ENCODE measurements at regions not wholly inside any gene's neighbourhood (a gene's known extent, or its start where the extent isn't known, plus 50 kb on each side); places are given as distances from the start of the nearest gene placed in this dataset.

- no TSS peak for BruUV-seq (replicated peaks)
- Histone ChIP-seq H3K27me3 (ENCODE audit: control insufficient read depth, insufficient read depth, low read length) (no peaks in the 10 kb centered on the region), H3K4me3 (ENCODE audit: low read depth in 2 of 2, low read length in 2 of 2) (no peak overlapping the region), H3K4me1 (ENCODE audit: control insufficient read depth, insufficient read depth, low read length) (no peaks in the 10 kb centered on the region), H3K36me3 (ENCODE audit: control insufficient read depth, insufficient read depth, low read length) (no peaks in the 10 kb centered on the region), H3K27ac (ENCODE audit: low read length) (no peak overlapping the region), H3K9me3 (ENCODE audit: control insufficient read depth, insufficient read depth, low read depth, low read length) (peaks cover 4% of the 10 kb centered on the region; the same call in 1 of the 2 replicates)
- in situ Hi-C loops (cut with HindIII; ENCODE audit: low pct_unique_long_range_greater_than_20kb, low sequenced_read_pairs) = no loop called here
- intact Hi-C loops (cut with micrococcal nuclease; ENCODE audit: unreplicated experiment) = no loop called here
- no peak for DNase-seq (ENCODE audit: low read depth, low spot score)
- no peak for ATAC-seq
- no peak for TF ChIP-seq SIN3A (IDR thresholded peaks at IDR 0.05; ENCODE audit: borderline replicate concordance, insufficient read depth, low read depth, low read length)
- no peak for TF ChIP-seq REST (IDR thresholded peaks at IDR 0.05; ENCODE audit: insufficient read depth in 1 of 2, low read depth in 2 of 2, low read length in 1 of 2)
- TF ChIP-seq, protein P1, sequence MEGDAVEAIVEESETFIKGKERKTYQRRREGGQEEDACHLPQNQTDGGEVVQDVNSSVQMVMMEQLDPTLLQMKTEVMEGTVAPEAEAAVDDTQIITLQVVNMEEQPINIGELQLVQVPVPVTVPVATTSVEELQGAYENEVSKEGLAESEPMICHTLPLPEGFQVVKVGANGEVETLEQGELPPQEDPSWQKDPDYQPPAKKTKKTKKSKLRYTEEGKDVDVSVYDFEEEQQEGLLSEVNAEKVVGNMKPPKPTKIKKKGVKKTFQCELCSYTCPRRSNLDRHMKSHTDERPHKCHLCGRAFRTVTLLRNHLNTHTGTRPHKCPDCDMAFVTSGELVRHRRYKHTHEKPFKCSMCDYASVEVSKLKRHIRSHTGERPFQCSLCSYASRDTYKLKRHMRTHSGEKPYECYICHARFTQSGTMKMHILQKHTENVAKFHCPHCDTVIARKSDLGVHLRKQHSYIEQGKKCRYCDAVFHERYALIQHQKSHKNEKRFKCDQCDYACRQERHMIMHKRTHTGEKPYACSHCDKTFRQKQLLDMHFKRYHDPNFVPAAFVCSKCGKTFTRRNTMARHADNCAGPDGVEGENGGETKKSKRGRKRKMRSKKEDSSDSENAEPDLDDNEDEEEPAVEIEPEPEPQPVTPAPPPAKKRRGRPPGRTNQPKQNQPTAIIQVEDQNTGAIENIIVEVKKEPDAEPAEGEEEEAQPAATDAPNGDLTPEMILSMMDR (IDR thresholded peaks at IDR 0.05) = no peak
- TF ChIP-seq POLR2AphosphoS5 (IDR thresholded peaks at IDR 0.05; ENCODE audit: low read depth, low read length) = no peak
- TF ChIP-seq TCF7L2 (IDR thresholded peaks at IDR 0.05; ENCODE audit: low read depth, low read length) = no peak
- CTCF ChIA-PET = no interaction called here
- POLR2A ChIA-PET = no interaction called here
These were observed 252.2 kb upstream of the BMP2 start for GRCh38 chr20:6515261-6515660.

- ChIA-PET POLR2A (no interaction called here), CTCF (no interaction called here)
- H3K27ac ChIP-seq (ENCODE audit: low read length) = no peak overlapping the region
- no peak overlapping the region for H3K4me3 ChIP-seq (ENCODE audit: low read depth in 2 of 2, low read length in 2 of 2)
- H3K4me1 ChIP-seq (ENCODE audit: control insufficient read depth, insufficient read depth, low read length) = no peaks in the 10 kb centered on the region
- H3K9me3 ChIP-seq (ENCODE audit: control insufficient read depth, insufficient read depth, low read depth, low read length) = peaks cover 4% of the 10 kb centered on the region; the same call in 1 of the 2 replicates
- TF ChIP-seq REST (IDR thresholded peaks at IDR 0.05; ENCODE audit: insufficient read depth in 1 of 2, low read depth in 2 of 2, low read length in 1 of 2) (no peak), SIN3A (IDR thresholded peaks at IDR 0.05; ENCODE audit: borderline replicate concordance, insufficient read depth, low read depth, low read length) (no peak), TCF7L2 (IDR thresholded peaks at IDR 0.05; ENCODE audit: low read depth, low read length) (no peak), POLR2AphosphoS5 (IDR thresholded peaks at IDR 0.05; ENCODE audit: low read depth, low read length) (no peak)
- TF ChIP-seq, protein P1 (IDR thresholded peaks at IDR 0.05) = no peak
- no TSS peak for BruUV-seq (replicated peaks)
- no peak for ATAC-seq
- no peaks in the 10 kb centered on the region for H3K27me3 ChIP-seq (ENCODE audit: control insufficient read depth, insufficient read depth, low read length)
- in situ Hi-C loops (cut with HindIII; ENCODE audit: low pct_unique_long_range_greater_than_20kb, low sequenced_read_pairs) = no loop called here
- no peak for DNase-seq (ENCODE audit: low read depth, low spot score)
- H3K36me3 ChIP-seq (ENCODE audit: control insufficient read depth, insufficient read depth, low read length) = no peaks in the 10 kb centered on the region
- intact Hi-C loops (cut with micrococcal nuclease; ENCODE audit: unreplicated experiment) = no loop called here
These were observed 253.9 kb upstream of the BMP2 start for GRCh38 chr20:6513599-6513998.
